Trophoblast cell (in vitro differentiated cells and primary cell): ENCODE measurements at regions not wholly inside any gene's neighbourhood (a gene's known extent, or its start where the extent isn't known, plus 50 kb on each side); places are given as distances from the start of the nearest gene placed in this dataset.

Source experiments
- DNase-seq, 2 donors: peaks; one replicate each; pipeline ENCODE4 v3.0.0-alpha.2; 2016
- H2AFZ ChIP-seq: 2 replicates; pipeline ENCODE4 v1.6.1; 2013; ENCODE audit warnings: low read length, moderate library complexity, mild to moderate bottlenecking; ENCODE audit not compliant: insufficient read depth, poor library complexity
- H2AK5ac ChIP-seq: 2 replicates; pipeline ENCODE4 v1.6.1; 2013; ENCODE audit warnings: mild to moderate bottlenecking, low read length
- H2BK120ac ChIP-seq: 2 replicates; pipeline ENCODE4 v1.6.1; 2013; ENCODE audit warnings: low read length, mild to moderate bottlenecking, moderate library complexity; ENCODE audit not compliant: insufficient read depth, poor library complexity
- H2BK12ac ChIP-seq: 2 replicates; pipeline ENCODE4 v1.6.1; 2013; ENCODE audit warnings: mild to moderate bottlenecking, low read length, moderate library complexity
- H2BK5ac ChIP-seq: 2 replicates; pipeline ENCODE4 v1.6.1; 2013; ENCODE audit warnings: low read length, low read depth, moderate library complexity, mild to moderate bottlenecking; ENCODE audit not compliant: poor library complexity
- H3K14ac ChIP-seq: 2 replicates; pipeline ENCODE4 v1.6.1; 2013; ENCODE audit warnings: mild to moderate bottlenecking, low read length
- H3K18ac ChIP-seq: 2 replicates; pipeline ENCODE4 v1.6.1; 2013; ENCODE audit warnings: mild to moderate bottlenecking, low read length
- H3K23ac ChIP-seq: 2 replicates; pipeline ENCODE4 v1.6.1; 2013; ENCODE audit warnings: low read length
- H3K27ac ChIP-seq: 2 replicates; pipeline ENCODE4 v1.5.1; 2013; ENCODE audit warnings: low read depth, mild to moderate bottlenecking, inconsistent platforms, low read length, moderate library complexity
- H3K27me3 ChIP-seq: 2 replicates; pipeline ENCODE4 v1.6.1; 2013; ENCODE audit warnings: inconsistent platforms, mild to moderate bottlenecking, low read length, moderate library complexity; ENCODE audit not compliant: insufficient read depth
- H3K36me3 ChIP-seq, 2 experiments: 1 replicate in 1 of 2; 2 replicates in 1 of 2; pipeline ENCODE4 v1.6.1; 2013; ENCODE audit warnings: low read length in 2 of 2, mild to moderate bottlenecking in 2 of 2, moderate library complexity in 1 of 2; ENCODE audit not compliant: insufficient read depth in 2 of 2, control insufficient read depth in 1 of 2
- H3K4ac ChIP-seq: 2 replicates; pipeline ENCODE4 v1.6.1; 2013; ENCODE audit warnings: low read depth, mild to moderate bottlenecking, low read length, moderate library complexity
- H3K4me1 ChIP-seq, 2 experiments: 1 replicate in 1 of 2; 2 replicates in 1 of 2; pipeline ENCODE4 v1.6.1; 2013; ENCODE audit warnings: low read length in 2 of 2, mild to moderate bottlenecking in 2 of 2, moderate library complexity in 1 of 2; ENCODE audit not compliant: insufficient read depth in 2 of 2, control insufficient read depth in 1 of 2
- H3K4me2 ChIP-seq: 2 replicates; pipeline ENCODE4 v1.6.1; 2013; ENCODE audit warnings: inconsistent platforms, mild to moderate bottlenecking, low read length, moderate library complexity
- H3K4me3 ChIP-seq: 2 replicates; pipeline ENCODE4 v1.5.1; 2013; ENCODE audit warnings: mild to moderate bottlenecking, low read depth, low read length, inconsistent platforms
- H3K79me1 ChIP-seq: one replicate; pipeline ENCODE4 v1.6.1; 2013; ENCODE audit warnings: low read length
- H3K79me2 ChIP-seq: 2 replicates; pipeline ENCODE4 v1.6.1; 2013; ENCODE audit warnings: low read length, mild to moderate bottlenecking; ENCODE audit not compliant: control insufficient read depth, insufficient read depth, poor library complexity
- H3K9ac ChIP-seq: 2 replicates; pipeline ENCODE4 v1.6.1; 2013; ENCODE audit warnings: mild to moderate bottlenecking, low read length
- H3K9me3 ChIP-seq: 2 replicates; pipeline ENCODE4 v1.6.1; 2013; ENCODE audit warnings: low read depth, mild to moderate bottlenecking, control low read depth, inconsistent platforms, low read length; ENCODE audit not compliant: insufficient read depth
- H4K12ac ChIP-seq: 2 replicates; pipeline ENCODE4 v1.6.1; 2013; ENCODE audit warnings: low read depth, mild to moderate bottlenecking, low read length, moderate library complexity
- H4K8ac ChIP-seq: 2 replicates; pipeline ENCODE4 v1.6.1; 2013; ENCODE audit warnings: low read depth, mild to moderate bottlenecking, low read length, moderate library complexity
- H4K91ac ChIP-seq: one replicate; pipeline ENCODE4 v1.6.1; 2013; ENCODE audit warnings: low read depth, mild to moderate bottlenecking, low read length, moderate library complexity
- WGBS: extraction: QIAGEN DNeasy Blood & Tissue Kit; methylation state at CpG from one replicate; pipeline ENCODE4 v1.1.7; 2013; ENCODE audit warnings: missing lambda C conversion rate; ENCODE audit not compliant: insufficient read length, insufficient coverage; ENCODE audit errors: extremely low coverage; 5-methylcytosine and 5-hydroxymethylcytosine counted together

- no peak overlapping the region for H2BK5ac ChIP-seq
- H3K9me3 ChIP-seq = peaks cover 24% of the 10 kb centered on the region
- H3K4ac ChIP-seq = no peak overlapping the region
- no peaks in the 10 kb centered on the region for H3K4me1 ChIP-seq
- no peak overlapping the region for H2BK120ac ChIP-seq
- no peak overlapping the region for H3K23ac ChIP-seq
- no peak overlapping the region for H3K4me3 ChIP-seq
- no peak overlapping the region for H2BK12ac ChIP-seq
- H3K4me2 ChIP-seq = no peak overlapping the region
- WGBS = no CpG with 5 or more reads among the region's 7 CpGs
- no peak overlapping the region for H3K14ac ChIP-seq
- H4K91ac ChIP-seq = no peak overlapping the region
- no peaks in the 10 kb centered on the region for H3K27me3 ChIP-seq
- no peak overlapping the region for H3K18ac ChIP-seq
- H3K79me1 ChIP-seq = no peaks in the 10 kb centered on the region
- no peak overlapping the region for H2AK5ac ChIP-seq
- no peak overlapping the region for H2AFZ ChIP-seq
- no peak overlapping the region for H4K8ac ChIP-seq
- no peak overlapping the region for H3K9ac ChIP-seq
- H4K12ac ChIP-seq = no peak overlapping the region
- no peak overlapping the region for H3K27ac ChIP-seq
- no peaks in the 10 kb centered on the region for H3K79me2 ChIP-seq
- no peaks in the 10 kb centered on the region for H3K36me3 ChIP-seq
- DNase-seq = no peak
Measured at GRCh38 chr2:239589270-239589825, 188.5 kb upstream of the HDAC4 start.

DNA sequence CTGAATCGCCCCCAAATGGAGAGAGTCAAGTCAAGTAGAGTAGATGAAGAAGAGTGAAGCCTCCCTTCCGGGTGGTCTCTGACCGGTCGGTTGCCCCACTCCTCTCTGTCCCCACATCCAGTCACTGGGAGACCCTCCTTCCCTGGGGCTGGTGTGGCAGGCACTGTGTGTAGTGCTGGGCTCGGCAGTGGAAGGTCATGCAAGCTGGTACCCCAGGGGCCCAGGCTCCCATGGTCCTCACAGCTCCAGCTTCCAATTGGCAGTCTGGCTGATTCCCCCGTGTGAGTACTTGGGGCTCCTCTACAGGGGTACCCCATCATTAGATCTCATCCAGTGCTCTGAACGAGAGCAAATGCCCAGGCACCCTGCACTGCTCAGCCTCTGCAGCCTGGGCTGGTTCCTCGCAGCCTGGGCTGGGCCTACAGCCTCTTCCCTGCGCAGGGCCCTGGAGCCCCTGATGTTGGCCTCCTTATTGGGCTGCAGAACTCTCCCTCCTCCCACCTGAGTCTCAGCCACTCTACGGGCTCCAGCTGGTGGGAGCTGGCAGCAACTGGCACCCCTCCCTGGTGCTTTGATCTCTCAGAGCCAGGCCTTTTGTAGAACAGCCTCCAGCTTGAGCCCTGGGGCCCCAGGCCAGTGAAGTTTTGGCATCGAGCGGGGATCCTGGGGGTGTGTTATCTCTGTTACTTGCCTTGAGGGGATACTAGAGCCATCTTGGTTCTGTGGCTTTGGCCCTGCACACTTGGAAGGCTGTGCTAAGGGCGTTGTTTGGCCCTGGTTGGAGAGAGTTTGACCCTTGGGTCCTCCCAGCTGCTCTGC lies 187.8 kb upstream of the HDAC4 start:
- H3K79me1 ChIP-seq = no peaks in the 10 kb centered on the region
- no peaks in the 10 kb centered on the region for H3K36me3 ChIP-seq
- no peak overlapping the region for H3K9ac ChIP-seq
- H2BK12ac ChIP-seq = no peak overlapping the region
- no peak overlapping the region for H2BK5ac ChIP-seq
- no peak overlapping the region for H4K91ac ChIP-seq
- DNase-seq = no peak
- no peaks in the 10 kb centered on the region for H3K79me2 ChIP-seq
- peaks cover 20% of the 10 kb centered on the region for H3K9me3 ChIP-seq
- no peaks in the 10 kb centered on the region for H3K27me3 ChIP-seq
- no peak overlapping the region for H4K8ac ChIP-seq
- H3K18ac ChIP-seq = no peak overlapping the region
- no peak overlapping the region for H3K4me3 ChIP-seq
- no CpG with 5 or more reads among the region's 13 CpGs for WGBS
- H2BK120ac ChIP-seq = no peak overlapping the region
- H2AK5ac ChIP-seq = no peak overlapping the region
- no peak overlapping the region for H3K14ac ChIP-seq
- no peak overlapping the region for H3K4me2 ChIP-seq
- no peak overlapping the region for H2AFZ ChIP-seq
- H3K27ac ChIP-seq = no peak overlapping the region
- no peak overlapping the region for H3K4ac ChIP-seq
- H3K23ac ChIP-seq = no peak overlapping the region
- no peak overlapping the region for H4K12ac ChIP-seq
- no peaks in the 10 kb centered on the region for H3K4me1 ChIP-seq

GRCh38 chr2:239587841-239588240 lies 187.0 kb upstream of the HDAC4 start:
- H3K79me2 ChIP-seq = no peaks in the 10 kb centered on the region
- no peaks in the 10 kb centered on the region for H3K4me1 ChIP-seq
- H4K8ac ChIP-seq = no peak overlapping the region
- H3K4me3 ChIP-seq = no peak overlapping the region
- no peak overlapping the region for H3K14ac ChIP-seq
- H3K27ac ChIP-seq = no peak overlapping the region
- H3K9me3 ChIP-seq = peaks cover 16% of the 10 kb centered on the region
- no peak overlapping the region for H3K4ac ChIP-seq
- H3K79me1 ChIP-seq = no peaks in the 10 kb centered on the region
- H3K4me2 ChIP-seq = no peak overlapping the region
- no peak overlapping the region for H2BK12ac ChIP-seq
- DNase-seq = no peak
- H2BK5ac ChIP-seq = no peak overlapping the region
- H3K18ac ChIP-seq = no peak overlapping the region
- no peak overlapping the region for H2AK5ac ChIP-seq
- no peaks in the 10 kb centered on the region for H3K36me3 ChIP-seq
- no CpG with 5 or more reads among the region's 14 CpGs for WGBS
- H2AFZ ChIP-seq = no peak overlapping the region
- H3K23ac ChIP-seq = no peak overlapping the region
- no peak overlapping the region for H4K12ac ChIP-seq
- no peaks in the 10 kb centered on the region for H3K27me3 ChIP-seq
- H2BK120ac ChIP-seq = no peak overlapping the region
- no peak overlapping the region for H4K91ac ChIP-seq
- H3K9ac ChIP-seq = no peak overlapping the region

DNA sequence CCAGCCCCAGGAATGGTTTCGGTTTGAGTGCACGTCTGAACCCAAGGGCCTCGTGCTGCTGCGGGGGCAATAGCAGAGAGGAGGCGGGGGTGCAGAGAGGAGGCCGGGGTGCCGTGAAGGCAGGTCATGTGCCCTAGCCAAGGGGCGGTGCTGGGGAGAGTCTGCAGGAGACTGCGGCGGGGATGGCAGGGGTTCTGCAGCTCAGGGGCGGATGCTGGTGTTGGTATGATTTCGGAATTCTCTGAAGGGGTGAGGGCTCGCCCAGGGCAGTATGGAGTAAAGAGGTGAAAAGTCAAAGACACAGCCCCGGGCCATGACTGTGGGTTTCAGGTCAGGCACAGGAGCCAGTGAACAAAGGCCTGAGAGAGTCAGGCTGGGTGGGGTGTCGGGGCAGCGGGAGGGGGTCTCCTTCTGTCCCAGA lies 186.5 kb upstream of the HDAC4 start:
- H3K4ac ChIP-seq = no peak overlapping the region

More for the DNA sequence above, 186.5 kb upstream of the HDAC4 start:
- H3K4me2 ChIP-seq = no peak overlapping the region
- no peaks in the 10 kb centered on the region for H3K27me3 ChIP-seq
- no peak overlapping the region for H4K91ac ChIP-seq
- no peak overlapping the region for H4K12ac ChIP-seq
- H2BK12ac ChIP-seq = no peak overlapping the region
- no peaks in the 10 kb centered on the region for H3K79me2 ChIP-seq
- no peak overlapping the region for H2AFZ ChIP-seq
- no peaks in the 10 kb centered on the region for H3K79me1 ChIP-seq
- no peak overlapping the region for H3K9ac ChIP-seq
- no peak overlapping the region for H4K8ac ChIP-seq
- no peak overlapping the region for H2BK5ac ChIP-seq
- H3K18ac ChIP-seq = no peak overlapping the region
- DNase-seq = peak; percentile 69 to 70
- H3K4me1 ChIP-seq = no peaks in the 10 kb centered on the region
- no peak overlapping the region for H2AK5ac ChIP-seq
- H2BK120ac ChIP-seq = no peak overlapping the region
- no peak overlapping the region for H3K23ac ChIP-seq
- H3K14ac ChIP-seq = no peak overlapping the region
- no peak overlapping the region for H3K27ac ChIP-seq
- no peak overlapping the region for H3K4me3 ChIP-seq
- WGBS = no CpG with 5 or more reads among the region's 16 CpGs
- H3K9me3 ChIP-seq = peaks cover 12% of the 10 kb centered on the region
- H3K36me3 ChIP-seq = no peaks in the 10 kb centered on the region
